GM12878 (cell line): ENCODE measurements at regions not wholly inside any gene's neighbourhood (a gene's known extent, or its start where the extent isn't known, plus 50 kb on each side); places are given as distances from the start of the nearest gene placed in this dataset.

ENCODE experiments used
- ATAC-seq: fragments of 200-7000 bp; cut with Tn5 transposase; 3 replicates; pipeline ENCODE4 v1.9.1; 2020; ENCODE audit warnings: mild to moderate bottlenecking, moderate library complexity
- BruUV-seq: library from RNA; stranded (reverse); fragments of 400-500 nt; replicated peaks from 2 replicates; lab custom pipeline; 2021; lab: Mats Ljungman, UMichigan
- CTCF ChIA-PET: fragments of 300-600 bp; sonication (Branson Sonifier 250); formaldehyde crosslinking; extraction: SDS; loops from one replicate; lab custom pipeline; 2021; ENCODE audit warnings: inconsistent platforms; lab: Yijun Ruan, JAX
- POLR2A ChIA-PET: fragments of 350-600 bp; formaldehyde crosslinking; extraction: SDS; loops from one replicate; lab custom pipeline; 2021; ENCODE audit warnings: inconsistent platforms; lab: Charles Lee
- RAD21 ChIA-PET: fragments of 300-600 bp; sonication (Branson Sonifier 250); formaldehyde crosslinking; loops from one replicate; lab custom pipeline; 2023; ENCODE audit warnings: antibody characterized with exemption; ENCODE audit not compliant: unreplicated experiment; lab: Charles Lee
- SMC1A ChIA-PET: fragments of 300-600 bp; sonication (Branson Sonifier 250); formaldehyde crosslinking; loops from one replicate; lab custom pipeline; 2023; ENCODE audit not compliant: unreplicated experiment, uncharacterized antibody; lab: Charles Lee
- DNase-seq: peaks from one replicate; pipeline ENCODE4 v3.0.0-alpha.2; 2011; ENCODE audit warnings: low read depth, low spot score
- FAIRE-seq: peaks from 3 replicates; lab custom pipeline; 2011; peaks lifted over from hg19 to GRCh38; lab: Jason Lieb, UNC
- H2AFZ ChIP-seq: 2 replicates; pipeline ENCODE4 v1.6.0; 2011; ENCODE audit warnings: low read depth, low read length, control low read depth; ENCODE audit not compliant: control insufficient read depth
- H3K27ac ChIP-seq: 2 replicates; pipeline ENCODE4 v1.5.1; 2011; ENCODE audit warnings: control low read depth; ENCODE audit not compliant: control insufficient read depth, insufficient read depth
- H3K27me3 ChIP-seq, 2 experiments: replicated peaks in 1 of 2; 2 replicates each; pipeline versions ENCODE4 v1.6.0 to v1.6.1; 2011; ENCODE audit warnings: low read length in 1 of 2; ENCODE audit not compliant: control insufficient read depth in 2 of 2, insufficient read depth in 2 of 2
- H3K36me3 ChIP-seq, 2 experiments: 2 replicates each; pipeline ENCODE4 v1.5.1; 2011; ENCODE audit warnings: low read length in 1 of 2; ENCODE audit not compliant: control insufficient read depth in 2 of 2, insufficient read depth in 2 of 2
- H3K4me1 ChIP-seq: 2 replicates; pipeline ENCODE4 v1.6.1; 2011; ENCODE audit warnings: mild to moderate bottlenecking, low read length, moderate library complexity, mixed read lengths; ENCODE audit not compliant: control insufficient read depth, insufficient read depth
- H3K4me2 ChIP-seq: 2 replicates; pipeline ENCODE4 v1.6.0; 2011; ENCODE audit warnings: control low read depth; ENCODE audit not compliant: control insufficient read depth, insufficient read depth
- H3K4me3 ChIP-seq: fragments of 200-600 bp; sonication (generic); 2 replicates; pipeline ENCODE4 v1.5.1; 2016
- H3K79me2 ChIP-seq: 2 replicates; pipeline ENCODE4 v1.6.0; 2011; ENCODE audit warnings: low read length; ENCODE audit not compliant: control insufficient read depth, insufficient read depth
- H3K9ac ChIP-seq: 2 replicates; pipeline ENCODE4 v1.8.0; 2011; ENCODE audit warnings: low read length, control low read depth, mixed read lengths; ENCODE audit not compliant: control insufficient read depth, insufficient read depth
- H3K9me3 ChIP-seq: replicated peaks from 3 replicates; pipeline ENCODE4 v1.5.1; 2011; ENCODE audit warnings: mild to moderate bottlenecking, low read length; ENCODE audit not compliant: control insufficient read depth, insufficient read depth
- H4K20me1 ChIP-seq: 2 replicates; pipeline ENCODE4 v1.6.0; 2011; ENCODE audit not compliant: control insufficient read depth, insufficient read depth
- CHD1 ChIP-seq: IDR thresholded peaks from 2 replicates; pipeline ENCODE4 v1.6.1; 2012; ENCODE audit warnings: low read depth, low read length, improper control_type of control experiment
- FOS ChIP-seq: IDR thresholded peaks from 3 replicates; pipeline ENCODE4 v1.6.1; 2011; ENCODE audit warnings: borderline replicate concordance; ENCODE audit not compliant: insufficient read length; ENCODE audit errors: extremely low read depth
- FOXM1 ChIP-seq: IDR thresholded peaks from 2 replicates; pipeline ENCODE4 v1.6.1; 2012; ENCODE audit warnings: low read depth, mild to moderate bottlenecking, inconsistent platforms, low read length, moderate library complexity
- HDAC6 ChIP-seq: fragments of 200-600 bp; sonication (generic); IDR thresholded peaks from one replicate; pipeline ENCODE4 v1.8.0; 2017; ENCODE audit warnings: antibody characterized with exemption; ENCODE audit not compliant: unreplicated experiment
- JUND ChIP-seq: IDR thresholded peaks from 2 replicates; pipeline ENCODE4 v1.6.1; 2012; ENCODE audit warnings: low read depth, mild to moderate bottlenecking, low read length, improper control_type of control experiment, moderate library complexity
- SMARCA5 ChIP-seq: fragments of 450-650 bp; IDR thresholded peaks from 2 replicates; pipeline ENCODE4 v1.6.1; 2017; ENCODE audit warnings: mild to moderate bottlenecking
- SMC3 ChIP-seq: IDR thresholded peaks from 2 replicates; pipeline ENCODE4 v1.6.1; 2011; ENCODE audit warnings: low read length, improper control_type of control experiment, borderline replicate concordance
- SPI1 ChIP-seq: IDR thresholded peaks from 2 replicates; pipeline ENCODE4 v1.6.1; 2011; ENCODE audit warnings: low read depth, mild to moderate bottlenecking, low read length, moderate library complexity, borderline replicate concordance; ENCODE audit not compliant: insufficient read depth
- TAF1 ChIP-seq: IDR thresholded peaks from 2 replicates; pipeline ENCODE4 v1.6.1; 2011; ENCODE audit warnings: mild to moderate bottlenecking, low read depth, low read length, borderline replicate concordance
- TCF3 ChIP-seq: IDR thresholded peaks from 2 replicates; pipeline ENCODE4 v1.6.1; 2012; ENCODE audit warnings: low read depth, mild to moderate bottlenecking, low read length, borderline replicate concordance; ENCODE audit not compliant: insufficient read depth
- YBX1 ChIP-seq: fragments of 450-650 bp; IDR thresholded peaks from 2 replicates; pipeline ENCODE4 v1.6.1; 2016; ENCODE audit warnings: antibody characterized with exemption
- ZBED1 ChIP-seq: IDR thresholded peaks from 2 replicates; pipeline ENCODE4 v1.6.1; 2016; ENCODE audit warnings: borderline replicate concordance
- WGBS: methylation state at CpG from one replicate; pipeline ENCODE4 v1.1.6; 2016; ENCODE audit warnings: low lambda C conversion rate; ENCODE audit not compliant: insufficient replicate concordance, insufficient coverage; ENCODE audit errors: missing lambda C conversion rate; 5-methylcytosine and 5-hydroxymethylcytosine counted together
- in situ Hi-C: fragments of 300-500 bp; cut with MboI; formaldehyde crosslinking; loops from 9 replicates; pipeline ENCODE4 v1.14.3; 2018; ENCODE audit warnings: mixed read lengths
- intact Hi-C: fragments of 100-400 bp; cut with micrococcal nuclease; formaldehyde crosslinking; loops from one replicate; pipeline ENCODE4 v1.14.2; 2022; ENCODE audit not compliant: unreplicated experiment
- TF ChIP-seq, protein P1 (sequence below): fragments of 450-650 bp; IDR thresholded peaks from 2 replicates; pipeline ENCODE4 v1.6.1; 2017; ENCODE audit warnings: antibody characterized with exemption, mild to moderate bottlenecking, moderate library complexity
- TF ChIP-seq, protein P2 (sequence below): fragments of 450-650 bp; IDR thresholded peaks from 2 replicates; pipeline ENCODE4 v1.6.1; 2018; ENCODE audit warnings: borderline replicate concordance, mild to moderate bottlenecking; ENCODE audit not compliant: partially characterized antibody
- TF ChIP-seq, protein P3 (sequence below): fragments of 450-650 bp; formaldehyde crosslinking; IDR thresholded peaks from 2 replicates; pipeline ENCODE4 v1.4.0; 2020; ENCODE audit warnings: mild to moderate bottlenecking, moderate library complexity

DNA sequence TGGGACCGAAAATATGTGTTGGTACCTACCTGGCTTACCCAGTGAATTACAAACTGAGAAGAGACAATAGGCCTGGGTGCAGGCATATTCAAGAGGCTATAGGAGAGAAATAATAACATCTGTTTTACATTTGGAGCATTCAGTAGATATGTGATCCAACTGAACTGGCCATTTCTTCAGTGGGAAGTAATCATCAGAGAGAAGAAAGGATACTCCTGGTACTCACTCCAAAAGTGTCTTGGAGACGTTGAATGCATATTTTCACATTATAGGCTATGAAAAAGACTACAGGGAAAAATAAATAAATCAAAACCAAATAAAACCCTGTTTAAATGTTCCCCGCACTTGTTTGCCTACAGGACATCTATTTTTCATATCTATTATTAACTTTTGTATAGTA, 1680.3 kb downstream of the REEP3 start (continued):
- TF ChIP-seq, protein P1, sequence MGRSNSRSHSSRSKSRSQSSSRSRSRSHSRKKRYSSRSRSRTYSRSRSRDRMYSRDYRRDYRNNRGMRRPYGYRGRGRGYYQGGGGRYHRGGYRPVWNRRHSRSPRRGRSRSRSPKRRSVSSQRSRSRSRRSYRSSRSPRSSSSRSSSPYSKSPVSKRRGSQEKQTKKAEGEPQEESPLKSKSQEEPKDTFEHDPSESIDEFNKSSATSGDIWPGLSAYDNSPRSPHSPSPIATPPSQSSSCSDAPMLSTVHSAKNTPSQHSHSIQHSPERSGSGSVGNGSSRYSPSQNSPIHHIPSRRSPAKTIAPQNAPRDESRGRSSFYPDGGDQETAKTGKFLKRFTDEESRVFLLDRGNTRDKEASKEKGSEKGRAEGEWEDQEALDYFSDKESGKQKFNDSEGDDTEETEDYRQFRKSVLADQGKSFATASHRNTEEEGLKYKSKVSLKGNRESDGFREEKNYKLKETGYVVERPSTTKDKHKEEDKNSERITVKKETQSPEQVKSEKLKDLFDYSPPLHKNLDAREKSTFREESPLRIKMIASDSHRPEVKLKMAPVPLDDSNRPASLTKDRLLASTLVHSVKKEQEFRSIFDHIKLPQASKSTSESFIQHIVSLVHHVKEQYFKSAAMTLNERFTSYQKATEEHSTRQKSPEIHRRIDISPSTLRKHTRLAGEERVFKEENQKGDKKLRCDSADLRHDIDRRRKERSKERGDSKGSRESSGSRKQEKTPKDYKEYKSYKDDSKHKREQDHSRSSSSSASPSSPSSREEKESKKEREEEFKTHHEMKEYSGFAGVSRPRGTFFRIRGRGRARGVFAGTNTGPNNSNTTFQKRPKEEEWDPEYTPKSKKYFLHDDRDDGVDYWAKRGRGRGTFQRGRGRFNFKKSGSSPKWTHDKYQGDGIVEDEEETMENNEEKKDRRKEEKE, result no peak
- no peak for TF ChIP-seq JUND
- TF ChIP-seq, all 136 proteins: peak for 0

DNA sequence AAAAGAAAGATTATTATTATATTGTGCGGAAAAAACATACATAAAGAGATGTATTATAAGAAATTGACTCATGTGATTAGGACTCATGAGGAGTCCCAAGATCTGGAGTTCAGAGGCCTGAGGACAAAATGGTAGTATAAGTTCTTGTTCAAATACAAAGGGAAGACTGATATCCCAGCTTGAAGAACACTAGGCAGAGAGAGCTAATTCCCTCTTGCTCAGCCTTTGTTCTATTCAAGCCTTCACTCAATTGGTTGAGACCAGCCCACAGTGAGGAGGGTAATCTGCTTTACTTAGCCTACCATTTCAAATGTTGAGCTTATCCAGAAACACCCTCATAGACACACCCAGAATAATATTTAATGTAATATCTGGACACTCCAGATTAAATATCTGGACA, 1683.8 kb downstream of the REEP3 start:
- Histone ChIP-seq H3K4me2 (no peak overlapping the region), H3K79me2 (no peaks in the 10 kb centered on the region), H3K27ac (no peak overlapping the region), H3K4me1 (no peaks in the 10 kb centered on the region), H3K4me3 (no peak overlapping the region), H3K9me3 (no peaks in the 10 kb centered on the region), H3K9ac (no peak overlapping the region), H4K20me1 (no peaks in the 10 kb centered on the region), H3K27me3 (no peaks in the 10 kb centered on the region), H3K36me3 (no peaks in the 10 kb centered on the region), H2AFZ (no peak overlapping the region)
- ATAC-seq (no peak), DNase-seq (no peak), FAIRE-seq (no peak)
- ChIA-PET RAD21 (no interaction called here), POLR2A (no interaction called here), SMC1A (no interaction called here), CTCF (no interaction called here)
- in situ Hi-C loops, result no loop called here
- intact Hi-C loops, result no loop called here
- WGBS, result 30% methylated on average over 1 of the region's 1 CpG
- no TSS peak for BruUV-seq
- TF ChIP-seq SPI1, result no peak
- TF ChIP-seq FOS, result no peak
- TF ChIP-seq TAF1, result no peak
- TF ChIP-seq CHD1, result no peak
- TF ChIP-seq SMC3, result no peak
- TF ChIP-seq, protein P2, sequence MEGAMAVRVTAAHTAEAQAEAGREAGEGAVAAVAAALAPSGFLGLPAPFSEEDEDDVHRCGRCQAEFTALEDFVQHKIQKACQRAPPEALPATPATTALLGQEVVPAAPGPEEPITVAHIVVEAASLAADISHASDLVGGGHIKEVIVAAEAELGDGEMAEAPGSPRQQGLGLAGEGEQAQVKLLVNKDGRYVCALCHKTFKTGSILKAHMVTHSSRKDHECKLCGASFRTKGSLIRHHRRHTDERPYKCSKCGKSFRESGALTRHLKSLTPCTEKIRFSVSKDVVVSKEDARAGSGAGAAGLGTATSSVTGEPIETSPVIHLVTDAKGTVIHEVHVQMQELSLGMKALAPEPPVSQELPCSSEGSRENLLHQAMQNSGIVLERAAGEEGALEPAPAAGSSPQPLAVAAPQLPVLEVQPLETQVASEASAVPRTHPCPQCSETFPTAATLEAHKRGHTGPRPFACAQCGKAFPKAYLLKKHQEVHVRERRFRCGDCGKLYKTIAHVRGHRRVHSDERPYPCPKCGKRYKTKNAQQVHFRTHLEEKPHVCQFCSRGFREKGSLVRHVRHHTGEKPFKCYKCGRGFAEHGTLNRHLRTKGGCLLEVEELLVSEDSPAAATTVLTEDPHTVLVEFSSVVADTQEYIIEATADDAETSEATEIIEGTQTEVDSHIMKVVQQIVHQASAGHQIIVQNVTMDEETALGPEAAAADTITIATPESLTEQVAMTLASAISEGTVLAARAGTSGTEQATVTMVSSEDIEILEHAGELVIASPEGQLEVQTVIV, result no peak
- no peak for TF ChIP-seq YBX1
- TF ChIP-seq, protein P3, sequence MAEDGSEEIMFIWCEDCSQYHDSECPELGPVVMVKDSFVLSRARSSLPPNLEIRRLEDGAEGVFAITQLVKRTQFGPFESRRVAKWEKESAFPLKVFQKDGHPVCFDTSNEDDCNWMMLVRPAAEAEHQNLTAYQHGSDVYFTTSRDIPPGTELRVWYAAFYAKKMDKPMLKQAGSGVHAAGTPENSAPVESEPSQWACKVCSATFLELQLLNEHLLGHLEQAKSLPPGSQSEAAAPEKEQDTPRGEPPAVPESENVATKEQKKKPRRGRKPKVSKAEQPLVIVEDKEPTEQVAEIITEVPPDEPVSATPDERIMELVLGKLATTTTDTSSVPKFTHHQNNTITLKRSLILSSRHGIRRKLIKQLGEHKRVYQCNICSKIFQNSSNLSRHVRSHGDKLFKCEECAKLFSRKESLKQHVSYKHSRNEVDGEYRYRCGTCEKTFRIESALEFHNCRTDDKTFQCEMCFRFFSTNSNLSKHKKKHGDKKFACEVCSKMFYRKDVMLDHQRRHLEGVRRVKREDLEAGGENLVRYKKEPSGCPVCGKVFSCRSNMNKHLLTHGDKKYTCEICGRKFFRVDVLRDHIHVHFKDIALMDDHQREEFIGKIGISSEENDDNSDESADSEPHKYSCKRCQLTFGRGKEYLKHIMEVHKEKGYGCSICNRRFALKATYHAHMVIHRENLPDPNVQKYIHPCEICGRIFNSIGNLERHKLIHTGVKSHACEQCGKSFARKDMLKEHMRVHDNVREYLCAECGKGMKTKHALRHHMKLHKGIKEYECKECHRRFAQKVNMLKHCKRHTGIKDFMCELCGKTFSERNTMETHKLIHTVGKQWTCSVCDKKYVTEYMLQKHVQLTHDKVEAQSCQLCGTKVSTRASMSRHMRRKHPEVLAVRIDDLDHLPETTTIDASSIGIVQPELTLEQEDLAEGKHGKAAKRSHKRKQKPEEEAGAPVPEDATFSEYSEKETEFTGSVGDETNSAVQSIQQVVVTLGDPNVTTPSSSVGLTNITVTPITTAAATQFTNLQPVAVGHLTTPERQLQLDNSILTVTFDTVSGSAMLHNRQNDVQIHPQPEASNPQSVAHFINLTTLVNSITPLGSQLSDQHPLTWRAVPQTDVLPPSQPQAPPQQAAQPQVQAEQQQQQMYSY (CRISPR knock-in tag), result no peak
- TF ChIP-seq FOXM1, result no peak
- TF ChIP-seq TCF3, result no peak
- no peak for TF ChIP-seq HDAC6
- no peak for TF ChIP-seq ZBED1
- TF ChIP-seq SMARCA5, result no peak
